ENCODE measurements at regions not wholly inside any gene's neighbourhood (a gene's known extent, or its start where the extent isn't known, plus 50 kb on each side); places are given as distances from the start of the nearest gene placed in this dataset.

- Histone ChIP-seq H3K4me3 (ENCODE audit: low read depth in 2 of 2, low read length in 1 of 2) (no peak overlapping the region), H4K20me1 (ENCODE audit: insufficient read depth) (no peaks in the 10 kb centered on the region), H3K79me2 (ENCODE audit: insufficient read depth) (no peaks in the 10 kb centered on the region), H3K9ac (no peak overlapping the region), H3K27me3 (ENCODE audit: insufficient read depth) (no peaks in the 10 kb centered on the region), H3F3A (replicated peaks; ENCODE audit: insufficient read depth) (no peaks in the 10 kb centered on the region), H2AFZ (ENCODE audit: low read depth) (no peak overlapping the region), H3K36me3 (replicated peaks in 1 of 2; ENCODE audit: control insufficient read depth in 1 of 2, insufficient read depth in 2 of 2, low read length in 1 of 2) (peaks cover 0 to 6% of the 10 kb centered on the region in 2 experiments), H3K9me2 (no peaks in the 10 kb centered on the region), H3K27ac (ENCODE audit: low read depth in 2 of 2, low read length in 1 of 2) (no peak overlapping the region), H3K4me2 (no peak overlapping the region), H3K4me1 (ENCODE audit: control insufficient read depth in 1 of 2, insufficient read depth in 2 of 2, low read depth in 1 of 2, low read length in 1 of 2) (no peaks in the 10 kb centered on the region), H3K9me3 (peaks cover 10% of the 10 kb centered on the region)
- POLR2A ChIA-PET: no interaction called here
- TF ChIP-seq MEF2A (IDR thresholded peaks at IDR 0.05; ENCODE audit: borderline replicate concordance, low read depth) (no peak), SMC3 (IDR thresholded peaks at IDR 0.05; ENCODE audit: low read depth, low read length) (no peak), FOSL2 (IDR thresholded peaks at IDR 0.05; ENCODE audit: borderline replicate concordance, low read depth) (no peak), RFX5 (IDR thresholded peaks at IDR 0.05; ENCODE audit: low read length) (no peak), RAD21 (IDR thresholded peaks at IDR 0.05; ENCODE audit: low read length) (no peak), CHD2 (IDR thresholded peaks at IDR 0.05; ENCODE audit: low read length, partially characterized antibody) (no peak), TCF12 (IDR thresholded peaks at IDR 0.05) (no peak), FOXM1 (IDR thresholded peaks at IDR 0.05; ENCODE audit: low read depth) (no peak), TAF1 (IDR thresholded peaks at IDR 0.05; ENCODE audit: borderline replicate concordance, low read depth, low read length) (no peak), FOXJ3 (CRISPR knock-in tag; IDR thresholded peaks at IDR 0.05) (no peak), USF1 (IDR thresholded peaks at IDR 0.05; ENCODE audit: borderline replicate concordance, low read depth) (no peak), EP300 (IDR thresholded peaks at IDR 0.05; ENCODE audit: borderline replicate concordance in 1 of 2, low read depth in 1 of 2, low read length in 1 of 2) (no peak)
- 68% methylated on average over 2 of the region's 3 CpGs for WGBS (ENCODE audit: low lambda C conversion rate)
- DNase-seq: no peak
- CTCF ChIA-PET: interaction anchor here (0.7 to 1.6 kb wide), 3 partner anchors 13 to 560 kb away, joined by 3 to 7 read pairs (median 5); no protein-coding TSS in a partner anchor
Observed at GRCh38 chr14:59060841-59061240, 127.6 kb upstream of the DAAM1 start.

- Histone ChIP-seq H3K27ac (ENCODE audit: low read depth in 2 of 2, low read length in 1 of 2) (no peak overlapping the region), H3K9me2 (no peaks in the 10 kb centered on the region), H3K27me3 (ENCODE audit: insufficient read depth) (no peaks in the 10 kb centered on the region), H3K9me3 (peaks cover 10% of the 10 kb centered on the region), H3K36me3 (replicated peaks in 1 of 2; ENCODE audit: control insufficient read depth in 1 of 2, insufficient read depth in 2 of 2, low read length in 1 of 2) (peaks cover 0 to 6% of the 10 kb centered on the region in 2 experiments), H3K4me2 (no peak overlapping the region), H3K4me3 (ENCODE audit: low read depth in 2 of 2, low read length in 1 of 2) (no peak overlapping the region), H3K79me2 (ENCODE audit: insufficient read depth) (no peaks in the 10 kb centered on the region), H2AFZ (ENCODE audit: low read depth) (no peak overlapping the region), H4K20me1 (ENCODE audit: insufficient read depth) (no peaks in the 10 kb centered on the region), H3F3A (replicated peaks; ENCODE audit: insufficient read depth) (no peaks in the 10 kb centered on the region), H3K9ac (no peak overlapping the region), H3K4me1 (ENCODE audit: control insufficient read depth in 1 of 2, insufficient read depth in 2 of 2, low read depth in 1 of 2, low read length in 1 of 2) (no peaks in the 10 kb centered on the region)
- 64% methylated on average over 3 of the region's 3 CpGs for WGBS (ENCODE audit: low lambda C conversion rate)
- ChIA-PET CTCF (interaction anchor here (0.7 to 1.6 kb wide), 3 partner anchors 14 to 560 kb away, joined by 3 to 7 read pairs (median 5); no protein-coding TSS in a partner anchor), POLR2A (no interaction called here)
- DNase-seq: no peak
- TF ChIP-seq NRF1 (IDR thresholded peaks at IDR 0.05; ENCODE audit: low read depth, low read length): no peak
- no peak for TF ChIP-seq ELF1 (IDR thresholded peaks at IDR 0.05)
- TF ChIP-seq SMC3 (IDR thresholded peaks at IDR 0.05; ENCODE audit: low read depth, low read length): no peak
- TF ChIP-seq SIN3A (IDR thresholded peaks at IDR 0.05; ENCODE audit: borderline replicate concordance, low read depth, low read length): no peak
- no peak for TF ChIP-seq CTCF (IDR thresholded peaks at IDR 0.05)
- TF ChIP-seq FOXJ3 (CRISPR knock-in tag; IDR thresholded peaks at IDR 0.05): no peak
- no peak for TF ChIP-seq GATA2 (CRISPR knock-in tag; IDR thresholded peaks at IDR 0.05)
- no peak for TF ChIP-seq PBX3 (IDR thresholded peaks at IDR 0.05)
- no peak for TF ChIP-seq GABPA (IDR thresholded peaks at IDR 0.05; ENCODE audit: low read depth)
- no peak for TF ChIP-seq FOSL2 (IDR thresholded peaks at IDR 0.05; ENCODE audit: borderline replicate concordance, low read depth)
- TF ChIP-seq EP300 (IDR thresholded peaks at IDR 0.05; ENCODE audit: borderline replicate concordance in 1 of 2, low read depth in 1 of 2, low read length in 1 of 2): no peak
- TF ChIP-seq REST (IDR thresholded peaks at IDR 0.05; ENCODE audit: low read depth, low read length): no peak
- TF ChIP-seq JUND (IDR thresholded peaks at IDR 0.05): no peak
- TF ChIP-seq TCF12 (IDR thresholded peaks at IDR 0.05): no peak
- no peak for TF ChIP-seq MXI1 (IDR thresholded peaks at IDR 0.05; ENCODE audit: low read depth, low read length)
- TF ChIP-seq FOXM1 (IDR thresholded peaks at IDR 0.05; ENCODE audit: low read depth): no peak
Observed at GRCh38 chr14:59061292-59061691, 127.2 kb upstream of the DAAM1 start.
